T-helper 17 cell (primary cell): ENCODE measurements at regions not wholly inside any gene's neighbourhood (a gene's known extent, or its start where the extent isn't known, plus 50 kb on each side); places are given as distances from the start of the nearest gene placed in this dataset.

ENCODE experiments used
- ATAC-seq: fragments of 150-1000 bp; cut with Tn5 transposase; 2 replicates; pipeline ENCODE4 v1.10.0; 2021; ENCODE audit warnings: mild to moderate bottlenecking, moderate library complexity
- DNase-seq, 3 donors: peaks; one replicate each; pipeline versions ENCODE4 v3.0.0 to v3.0.0-alpha.2; 2020 to 2021
- H3K9me3 ChIP-seq: one replicate; pipeline ENCODE4 v1.7.0; 2013; ENCODE audit warnings: low read length, mild to moderate bottlenecking; ENCODE audit not compliant: control insufficient read depth, poor library complexity, severe bottlenecking
- H3K27ac Mint-ChIP-seq: one replicate; pipeline ENCODE4 v1.8.0; 2022; ENCODE audit warnings: mild to moderate bottlenecking, moderate library complexity, mixed read lengths
- H3K27me3 Mint-ChIP-seq: one replicate; pipeline ENCODE4 v1.8.0; 2022; ENCODE audit warnings: mixed read lengths
- H3K36me3 Mint-ChIP-seq: one replicate; pipeline ENCODE4 v1.8.0; 2022; ENCODE audit warnings: low read depth, mixed read lengths
- H3K4me1 Mint-ChIP-seq: one replicate; pipeline ENCODE4 v1.8.0; 2022; ENCODE audit warnings: mild to moderate bottlenecking, mixed read lengths
- H3K4me3 Mint-ChIP-seq: one replicate; pipeline ENCODE4 v1.8.0; 2022; ENCODE audit warnings: mild to moderate bottlenecking, moderate library complexity, mixed read lengths

GRCh38 chr9:115169003-115169402, 51.0 kb upstream of the TNC start:
- Mint-ChIP-seq H3K36me3 (no peaks in the 10 kb centered on the region), H3K27ac (no peak overlapping the region), H3K27me3 (peaks cover 10% of the 10 kb centered on the region), H3K4me1 (no peaks in the 10 kb centered on the region), H3K4me3 (no peak overlapping the region)
- H3K9me3 ChIP-seq, result no peaks in the 10 kb centered on the region
- ATAC-seq (no peak), DNase-seq (no peak)

- DNase-seq (no peak), ATAC-seq (no peak)
- Mint-ChIP-seq H3K27me3 (peaks cover 6% of the 10 kb centered on the region), H3K4me1 (no peaks in the 10 kb centered on the region), H3K4me3 (no peak overlapping the region), H3K36me3 (no peaks in the 10 kb centered on the region), H3K27ac (no peak overlapping the region)
- H3K9me3 ChIP-seq, result no peaks in the 10 kb centered on the region
Observed at GRCh38 chr9:115170358-115171073, 52.6 kb upstream of the TNC start.

DNA sequence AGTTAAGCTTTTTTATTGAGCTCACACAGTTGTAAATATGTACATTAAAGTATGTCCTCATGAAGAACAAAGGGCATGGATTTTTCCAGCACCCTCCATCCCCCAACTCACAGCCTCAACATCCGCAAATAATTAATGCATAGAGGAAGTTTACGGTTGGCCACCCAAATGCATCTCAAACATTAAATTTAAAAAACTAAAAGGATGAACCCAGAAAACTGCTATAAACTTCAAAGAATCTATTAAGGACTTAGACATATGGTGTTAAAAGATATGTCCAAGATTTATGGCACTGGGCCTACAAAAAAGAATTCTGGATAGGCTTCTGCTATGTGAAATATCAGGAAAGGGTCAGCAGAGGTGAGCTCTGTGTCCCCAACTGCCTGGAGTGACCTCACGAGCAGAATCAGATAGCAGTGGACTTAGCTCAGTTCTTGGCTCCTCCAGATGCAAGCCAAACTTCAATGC, 54.0 kb upstream of the TNC start:
- Mint-ChIP-seq H3K27me3 (peaks cover 6% of the 10 kb centered on the region), H3K4me1 (no peaks in the 10 kb centered on the region), H3K4me3 (no peak overlapping the region), H3K27ac (no peak overlapping the region), H3K36me3 (no peaks in the 10 kb centered on the region)
- no peak for DNase-seq
- no peak for ATAC-seq
- no peaks in the 10 kb centered on the region for H3K9me3 ChIP-seq

GRCh38 chr9:115182264-115182663, 64.3 kb upstream of the TNC start:
- ATAC-seq (no peak), DNase-seq (no peak)
- Mint-ChIP-seq H3K4me3 (no peak overlapping the region), H3K4me1 (no peaks in the 10 kb centered on the region), H3K36me3 (no peaks in the 10 kb centered on the region), H3K27ac (no peak overlapping the region), H3K27me3 (peaks cover 15% of the 10 kb centered on the region)
- H3K9me3 ChIP-seq, result no peaks in the 10 kb centered on the region

DNA sequence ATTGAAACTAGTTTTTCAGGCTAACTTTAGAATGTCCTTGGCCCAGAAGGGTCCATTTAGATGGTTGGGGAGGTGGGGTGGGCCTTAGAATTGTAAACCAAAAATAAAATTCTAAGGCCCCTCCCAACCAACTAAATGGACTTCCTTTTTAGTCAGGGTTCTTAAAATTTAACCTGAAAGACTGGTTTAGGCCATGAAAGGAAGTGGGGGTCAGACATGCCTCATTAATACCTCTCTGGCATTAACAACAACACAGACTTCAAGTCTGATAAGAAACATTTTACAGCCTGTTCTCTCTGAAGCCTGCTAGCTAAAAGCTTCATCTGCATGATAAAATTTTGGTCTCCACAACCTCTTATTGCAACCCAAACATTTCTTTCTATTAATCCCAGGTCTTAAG, 65.5 kb upstream of the TNC start:
- Mint-ChIP-seq H3K27me3 (peaks cover 15% of the 10 kb centered on the region), H3K27ac (no peak overlapping the region), H3K36me3 (no peaks in the 10 kb centered on the region), H3K4me1 (no peaks in the 10 kb centered on the region), H3K4me3 (no peak overlapping the region)
- no peaks in the 10 kb centered on the region for H3K9me3 ChIP-seq
- no peak for DNase-seq
- no peak for ATAC-seq

DNA sequence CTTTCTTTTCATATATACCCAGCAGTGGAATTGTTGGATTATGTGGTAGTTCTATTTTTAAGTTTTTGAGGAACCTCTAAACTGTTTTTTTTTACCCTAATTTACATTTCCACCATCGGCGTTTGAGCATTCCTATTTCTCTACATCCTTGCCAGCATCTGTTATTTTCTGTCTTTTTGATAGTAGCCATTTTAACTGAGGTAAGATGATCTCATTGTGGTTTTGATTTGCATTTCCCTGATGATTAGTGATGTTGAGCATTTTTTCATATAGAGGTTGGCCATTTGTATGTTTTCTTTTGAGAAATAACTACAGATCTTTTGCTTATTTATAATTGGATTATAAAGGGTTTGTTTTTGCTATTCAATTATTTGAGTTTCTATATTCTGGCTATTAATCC, 71.7 kb upstream of the TNC start:
- no peaks in the 10 kb centered on the region for H3K9me3 ChIP-seq
- ATAC-seq, result no peak
- peaks cover 13% of the 10 kb centered on the region for H3K27me3 Mint-ChIP-seq
- no peaks in the 10 kb centered on the region for H3K4me1 Mint-ChIP-seq
- H3K27ac Mint-ChIP-seq, result no peak overlapping the region
- H3K4me3 Mint-ChIP-seq, result no peak overlapping the region
- DNase-seq, result no peak
- H3K36me3 Mint-ChIP-seq, result peaks cover 2% of the 10 kb centered on the region

GRCh38 chr9:115191667-115192066, 73.7 kb upstream of the TNC start:
- DNase-seq (no peak), ATAC-seq (no peak)
- no peak overlapping the region for H3K4me3 Mint-ChIP-seq
- H3K4me1 Mint-ChIP-seq, result no peaks in the 10 kb centered on the region
- peaks cover 2% of the 10 kb centered on the region for H3K36me3 Mint-ChIP-seq
- no peak overlapping the region for H3K27ac Mint-ChIP-seq
- no peaks in the 10 kb centered on the region for H3K9me3 ChIP-seq
- H3K27me3 Mint-ChIP-seq, result peaks cover 12% of the 10 kb centered on the region

DNA sequence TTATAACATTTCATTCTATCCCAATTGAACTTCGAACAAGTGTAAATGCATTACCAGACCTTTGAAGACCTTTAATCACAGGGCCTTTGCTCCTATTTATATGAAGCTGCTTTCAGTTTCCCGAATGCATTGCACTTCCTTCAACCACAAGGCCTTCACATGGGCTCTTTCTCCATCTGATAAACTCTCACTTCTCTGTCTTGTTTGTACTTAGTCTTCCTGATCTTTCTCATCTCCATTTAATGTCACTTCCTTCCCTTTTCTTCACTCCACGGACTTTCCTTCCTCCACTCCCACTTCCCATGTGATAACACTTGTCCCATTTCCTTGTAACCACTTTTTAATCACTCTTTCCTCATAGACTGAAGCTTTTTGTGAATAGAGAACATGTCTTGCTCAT, 74.3 kb upstream of the TNC start:
- H3K4me3 Mint-ChIP-seq, result no peak overlapping the region
- DNase-seq, result no peak
- H3K27me3 Mint-ChIP-seq, result peaks cover 12% of the 10 kb centered on the region

DNA sequence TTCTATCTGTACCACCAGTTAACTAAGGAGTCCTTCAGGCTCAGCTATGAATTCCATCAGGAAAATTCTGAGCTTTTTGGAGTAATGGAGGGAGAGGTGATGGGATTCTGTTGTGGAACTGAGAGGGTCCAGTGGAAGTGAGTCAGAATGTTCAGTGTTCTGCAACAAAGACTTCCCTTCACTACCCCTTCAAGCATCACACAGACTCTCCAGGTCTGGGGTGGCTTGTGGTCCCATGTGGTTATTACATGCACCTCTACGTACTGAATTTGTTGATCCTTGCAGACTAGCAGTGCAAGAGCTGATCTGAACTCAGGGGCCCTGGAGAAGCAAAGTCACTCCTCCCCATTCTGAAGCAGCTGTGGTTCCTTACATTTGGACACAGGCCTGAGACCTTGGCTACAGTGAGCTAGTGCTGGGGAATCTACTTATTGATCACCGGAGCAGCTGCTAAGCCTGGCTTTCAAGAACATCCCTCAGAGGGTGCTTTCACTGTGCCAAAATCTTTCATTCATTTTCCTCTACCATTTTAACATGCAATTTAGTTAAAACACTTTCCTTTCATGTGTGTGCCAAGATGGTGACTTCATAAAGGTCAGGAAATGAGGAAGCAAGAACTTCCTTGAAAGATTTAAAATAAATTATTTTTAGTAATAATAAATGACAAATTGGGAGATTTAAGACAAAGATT, 75.0 kb upstream of the TNC start:
- Mint-ChIP-seq H3K36me3 (peaks cover 2% of the 10 kb centered on the region), H3K27ac (no peak overlapping the region), H3K4me1 (no peaks in the 10 kb centered on the region), H3K27me3 (peaks cover 12% of the 10 kb centered on the region), H3K4me3 (no peak overlapping the region)
- no peak for DNase-seq
- no peak for ATAC-seq
- H3K9me3 ChIP-seq, result no peaks in the 10 kb centered on the region

More for the DNA sequence above, 74.3 kb upstream of the TNC start:
- Mint-ChIP-seq H3K36me3 (peaks cover 2% of the 10 kb centered on the region), H3K27ac (no peak overlapping the region), H3K4me1 (no peaks in the 10 kb centered on the region)
- ATAC-seq, result no peak
- H3K9me3 ChIP-seq, result no peaks in the 10 kb centered on the region

DNA sequence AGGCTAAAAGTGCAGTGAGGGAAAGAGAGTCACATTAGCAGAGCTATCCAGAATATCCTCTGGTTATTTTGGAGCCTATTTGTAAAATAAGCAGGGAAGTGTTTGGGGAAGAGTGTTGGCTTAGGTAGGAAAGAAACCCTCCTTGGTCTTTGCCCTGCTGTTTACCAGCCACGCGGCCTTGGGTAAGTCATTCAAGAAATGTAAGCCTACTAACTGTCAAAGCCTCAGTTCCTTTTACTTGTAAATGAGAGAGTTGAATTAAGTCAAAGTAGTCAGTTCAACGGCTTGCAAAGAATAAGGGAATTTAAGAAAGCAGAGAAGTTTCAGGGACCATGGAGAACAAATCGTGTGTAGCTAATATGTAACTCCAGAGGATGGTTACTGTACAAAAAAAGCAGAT, 75.8 kb upstream of the TNC start:
- no peak overlapping the region for H3K27ac Mint-ChIP-seq
- no peak overlapping the region for H3K4me3 Mint-ChIP-seq
- H3K4me1 Mint-ChIP-seq, result no peaks in the 10 kb centered on the region
- no peaks in the 10 kb centered on the region for H3K9me3 ChIP-seq
- peaks cover 12% of the 10 kb centered on the region for H3K27me3 Mint-ChIP-seq
- peaks cover 2% of the 10 kb centered on the region for H3K36me3 Mint-ChIP-seq
- DNase-seq (no peak), ATAC-seq (no peak)

GRCh38 chr9:115194216-115194615, 76.3 kb upstream of the TNC start:
- H3K36me3 Mint-ChIP-seq, result peaks cover 2% of the 10 kb centered on the region
- ATAC-seq, result no peak
- H3K27ac Mint-ChIP-seq, result no peak overlapping the region
- no peak for DNase-seq
- H3K4me3 Mint-ChIP-seq, result no peak overlapping the region
- peaks cover 15% of the 10 kb centered on the region for H3K27me3 Mint-ChIP-seq
- no peaks in the 10 kb centered on the region for H3K4me1 Mint-ChIP-seq
- H3K9me3 ChIP-seq, result no peaks in the 10 kb centered on the region

GRCh38 chr9:115195912-115196311, 78.0 kb upstream of the TNC start:
- Mint-ChIP-seq H3K27ac (no peak overlapping the region), H3K27me3 (peaks cover 30% of the 10 kb centered on the region), H3K4me3 (no peak overlapping the region), H3K4me1 (no peaks in the 10 kb centered on the region), H3K36me3 (peaks cover 2% of the 10 kb centered on the region)
- ATAC-seq, result no peak
- no peaks in the 10 kb centered on the region for H3K9me3 ChIP-seq
- no peak for DNase-seq

- Mint-ChIP-seq H3K36me3 (peaks cover 2% of the 10 kb centered on the region), H3K4me3 (no peak overlapping the region), H3K27me3 (peaks cover 32% of the 10 kb centered on the region), H3K4me1 (no peaks in the 10 kb centered on the region), H3K27ac (no peak overlapping the region)
- DNase-seq, result no peak
- ATAC-seq, result no peak
- H3K9me3 ChIP-seq, result no peaks in the 10 kb centered on the region
Observed at GRCh38 chr9:115196919-115197318, 79.0 kb upstream of the TNC start.

- no peaks in the 10 kb centered on the region for H3K4me1 Mint-ChIP-seq
- H3K9me3 ChIP-seq, result no peaks in the 10 kb centered on the region
- no peak overlapping the region for H3K4me3 Mint-ChIP-seq
- H3K27me3 Mint-ChIP-seq, result peaks cover 37% of the 10 kb centered on the region
- no peak for ATAC-seq
- no peak overlapping the region for H3K27ac Mint-ChIP-seq
- DNase-seq, result no peak
- peaks cover 2% of the 10 kb centered on the region for H3K36me3 Mint-ChIP-seq
Observed at GRCh38 chr9:115198001-115198400, 80.0 kb upstream of the TNC start.
